HEK293T (cell line): ENCODE measurements at regions not wholly inside any gene's neighbourhood (a gene's known extent, or its start where the extent isn't known, plus 50 kb on each side); places are given as distances from the start of the nearest gene placed in this dataset.

Experiments used
- CTBP1 ChIP-seq: fragments of 450-650 bp; IDR thresholded peaks from 2 replicates; pipeline ENCODE4 v1.6.1; 2016; ENCODE audit warnings: borderline replicate concordance
- FOXK2 ChIP-seq: fragments of 450-650 bp; IDR thresholded peaks from 2 replicates; pipeline ENCODE4 v1.6.1; 2016; ENCODE audit warnings: mild to moderate bottlenecking
- HDGF ChIP-seq: fragments of 450-650 bp; IDR thresholded peaks from 2 replicates; pipeline ENCODE4 v1.6.1; 2017; ENCODE audit warnings: antibody characterized with exemption, borderline replicate concordance
- SP1 ChIP-seq: fragments of 450-650 bp; IDR thresholded peaks from 2 replicates; pipeline ENCODE4 v1.6.1; 2017
- TARDBP ChIP-seq: fragments of 450-650 bp; IDR thresholded peaks from 2 replicates; pipeline ENCODE4 v1.6.1; 2016

DNA sequence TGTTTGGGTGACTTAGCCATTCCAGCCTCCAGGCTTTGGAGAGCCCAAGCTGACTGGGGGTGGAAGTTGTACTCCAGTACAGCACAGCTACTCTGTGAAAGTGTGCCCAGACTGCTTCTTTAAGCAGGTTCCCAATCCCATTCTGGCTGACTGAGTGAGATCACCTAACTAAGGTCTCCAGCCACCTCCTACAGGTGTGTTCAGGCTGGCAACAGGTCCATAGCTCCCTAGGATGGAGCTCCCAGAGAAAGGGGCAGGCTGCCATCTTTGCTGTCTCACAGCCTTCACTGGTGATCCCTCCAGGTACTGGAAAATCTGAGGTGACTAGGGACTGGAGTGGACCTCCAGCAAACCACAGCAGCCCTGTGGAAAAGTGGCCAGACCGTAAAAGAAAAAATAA, 445.3 kb upstream of the KCNMB2 start:
- TF ChIP-seq FOXK2 (no peak), HDGF (no peak), TARDBP (no peak), SP1 (no peak), CTBP1 (no peak)
